Testis (tissue), 2 donors: ENCODE measurements at regions not wholly inside any gene's neighbourhood (a gene's known extent, or its start where the extent isn't known, plus 50 kb on each side); places are given as distances from the start of the nearest gene placed in this dataset.

Source experiments
- DNase-seq: peaks from one replicate; pipeline ENCODE4 v3.0.0-alpha.2; 2019
- H3K27ac ChIP-seq, 2 donors: fragments of 200-600 bp; sonication (generic); one replicate each; pipeline ENCODE4 v1.5.1; 2019
- H3K27me3 ChIP-seq: fragments of 200-600 bp; sonication (generic); one replicate; pipeline ENCODE4 v1.5.1; 2019
- H3K36me3 ChIP-seq: fragments of 200-600 bp; sonication (generic); one replicate; pipeline ENCODE4 v1.5.1; 2017; ENCODE audit warnings: low read depth; ENCODE audit errors: missing control alignments
- H3K4me1 ChIP-seq: fragments of 200-600 bp; sonication (generic); one replicate; pipeline ENCODE4 v1.5.1; 2019
- H3K4me3 ChIP-seq, 2 donors: fragments of 200-600 bp; sonication (generic); one replicate each; pipeline ENCODE4 v1.5.1; 2017 to 2019
- H3K9me3 ChIP-seq: fragments of 200-600 bp; sonication (generic); one replicate; pipeline ENCODE4 v1.5.1; 2017
- POLR2A ChIP-seq: fragments of 450-650 bp; IDR thresholded peaks from one replicate; pipeline ENCODE4 v1.6.1; 2017; ENCODE audit warnings: antibody characterized with exemption, mild to moderate bottlenecking, moderate library complexity
- WGBS, 2 donors: methylation state at CpG; one replicate each; pipeline ENCODE4 v1.1.5; 2018; 5-methylcytosine and 5-hydroxymethylcytosine counted together
- intact Hi-C: fragments of 100-400 bp; cut with DNase I; formaldehyde crosslinking; loops from one replicate; pipeline ENCODE4 v1.15.1; 2023; ENCODE audit warnings: low total_unique reads
- TF ChIP-seq, protein P1 (sequence below), 3 experiments: fragments of 450-650 bp in 2 of 3; fragments of 200-600 bp in 1 of 3; sonication (generic) in 1 of 3; IDR thresholded peaks; one replicate each; pipeline ENCODE4 v1.5.1; 2016 to 2019; ENCODE audit warnings: antibody characterized with exemption in 3 of 3, mild to moderate bottlenecking in 2 of 3, moderate library complexity in 1 of 3

- WGBS, 2 donors, result 95 to 97% methylated on average over 6 of the region's 6 CpGs
- intact Hi-C loops, result no loop called here
- H3K4me1 ChIP-seq, result no peaks in the 10 kb centered on the region
- H3K9me3 ChIP-seq, result no peaks in the 10 kb centered on the region
- no peaks in the 10 kb centered on the region for H3K27me3 ChIP-seq
- no peak for TF ChIP-seq POLR2A
- TF ChIP-seq, protein P1, sequence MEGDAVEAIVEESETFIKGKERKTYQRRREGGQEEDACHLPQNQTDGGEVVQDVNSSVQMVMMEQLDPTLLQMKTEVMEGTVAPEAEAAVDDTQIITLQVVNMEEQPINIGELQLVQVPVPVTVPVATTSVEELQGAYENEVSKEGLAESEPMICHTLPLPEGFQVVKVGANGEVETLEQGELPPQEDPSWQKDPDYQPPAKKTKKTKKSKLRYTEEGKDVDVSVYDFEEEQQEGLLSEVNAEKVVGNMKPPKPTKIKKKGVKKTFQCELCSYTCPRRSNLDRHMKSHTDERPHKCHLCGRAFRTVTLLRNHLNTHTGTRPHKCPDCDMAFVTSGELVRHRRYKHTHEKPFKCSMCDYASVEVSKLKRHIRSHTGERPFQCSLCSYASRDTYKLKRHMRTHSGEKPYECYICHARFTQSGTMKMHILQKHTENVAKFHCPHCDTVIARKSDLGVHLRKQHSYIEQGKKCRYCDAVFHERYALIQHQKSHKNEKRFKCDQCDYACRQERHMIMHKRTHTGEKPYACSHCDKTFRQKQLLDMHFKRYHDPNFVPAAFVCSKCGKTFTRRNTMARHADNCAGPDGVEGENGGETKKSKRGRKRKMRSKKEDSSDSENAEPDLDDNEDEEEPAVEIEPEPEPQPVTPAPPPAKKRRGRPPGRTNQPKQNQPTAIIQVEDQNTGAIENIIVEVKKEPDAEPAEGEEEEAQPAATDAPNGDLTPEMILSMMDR (IDR thresholded peaks at IDR 0.05), result no peak
- H3K27ac ChIP-seq, result no peak overlapping the region
- H3K4me3 ChIP-seq, result no peak overlapping the region
- H3K36me3 ChIP-seq, result no peaks in the 10 kb centered on the region
- DNase-seq, result no peak
Measured at GRCh38 chr1:30485072-30485471, 238.3 kb downstream of the MATN1 start.

DNA sequence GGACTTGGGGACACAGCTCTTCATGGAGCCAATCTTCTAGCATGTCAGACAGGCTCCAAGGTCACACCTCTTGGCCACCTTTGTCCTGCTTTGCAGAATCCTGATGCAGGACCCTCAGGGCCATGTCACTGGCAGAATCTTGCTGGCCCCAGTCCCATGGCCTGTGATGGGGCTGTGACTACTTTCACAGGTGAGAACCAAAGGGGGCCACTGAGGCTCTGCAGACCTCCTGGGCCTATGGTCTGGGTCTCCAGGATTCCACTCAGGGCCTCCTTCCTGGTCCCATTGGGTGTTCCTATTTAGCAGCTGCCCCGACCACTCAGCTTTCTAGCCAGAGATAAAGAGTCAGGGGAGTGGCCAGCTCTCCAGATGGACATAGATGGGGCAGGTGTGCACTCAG, 238.7 kb downstream of the MATN1 start:
- no peaks in the 10 kb centered on the region for H3K4me1 ChIP-seq
- H3K36me3 ChIP-seq, result no peaks in the 10 kb centered on the region
- TF ChIP-seq, protein P1 (IDR thresholded peaks at IDR 0.05), result no peak
- TF ChIP-seq POLR2A, result no peak
- no peak for DNase-seq
- no peak overlapping the region for H3K4me3 ChIP-seq
- no peak overlapping the region for H3K27ac ChIP-seq
- WGBS, 2 donors, result 100% methylated on average over 1 of the region's 1 CpG
- no peaks in the 10 kb centered on the region for H3K27me3 ChIP-seq
- intact Hi-C loops, result no loop called here
- H3K9me3 ChIP-seq, result no peaks in the 10 kb centered on the region

GRCh38 chr1:30479575-30479974, 243.8 kb downstream of the MATN1 start:
- no peak overlapping the region for H3K4me3 ChIP-seq
- no peaks in the 10 kb centered on the region for H3K4me1 ChIP-seq
- H3K9me3 ChIP-seq, result no peaks in the 10 kb centered on the region
- H3K36me3 ChIP-seq, result no peaks in the 10 kb centered on the region
- no peak for DNase-seq
- TF ChIP-seq POLR2A, result no peak
- TF ChIP-seq, protein P1 (IDR thresholded peaks at IDR 0.05), result no peak
- 89 to 91% methylated on average over 6 to 7 of the region's 7 CpGs for WGBS, 2 donors
- no peaks in the 10 kb centered on the region for H3K27me3 ChIP-seq
- intact Hi-C loops, result no loop called here
- no peak overlapping the region for H3K27ac ChIP-seq

DNA sequence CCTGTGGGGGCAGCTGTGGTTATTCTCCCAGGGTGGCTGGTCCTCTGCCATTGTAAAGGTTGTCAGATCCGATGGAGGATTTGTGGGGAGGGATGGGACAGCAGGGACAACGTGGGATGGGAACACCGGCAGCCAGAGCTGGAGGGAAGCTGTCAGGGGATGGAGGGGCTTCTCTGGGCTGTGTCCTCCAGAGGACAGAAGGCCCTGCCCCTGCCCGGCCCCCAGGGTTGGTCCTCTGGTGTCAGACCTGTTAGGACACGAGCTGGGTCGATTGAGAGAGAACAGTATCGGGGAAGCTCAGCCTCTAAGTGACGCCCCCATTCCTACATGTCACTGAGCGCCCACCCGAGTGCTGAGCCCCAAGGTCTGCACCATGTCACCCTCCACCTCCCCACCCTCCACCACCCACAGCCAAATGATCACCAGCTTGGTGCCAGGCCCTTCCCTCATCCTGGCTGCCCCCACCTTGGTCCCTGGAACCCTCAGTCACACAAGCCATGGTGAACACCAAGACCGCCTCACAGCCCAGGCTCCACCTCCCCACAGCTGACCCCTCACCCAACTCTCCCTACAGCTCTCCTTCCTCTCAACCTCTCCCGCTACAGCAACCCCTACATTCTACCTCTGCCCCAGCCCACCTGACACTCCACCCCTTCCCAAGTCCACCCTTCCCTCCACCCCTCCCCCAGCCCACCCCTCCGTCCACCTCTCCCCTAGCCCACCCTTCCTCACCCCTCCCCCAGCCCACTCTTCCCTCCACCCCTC, 244.4 kb downstream of the MATN1 start:
- Histone ChIP-seq H3K27ac (no peak overlapping the region), H3K4me1 (no peaks in the 10 kb centered on the region), H3K9me3 (no peaks in the 10 kb centered on the region), H3K27me3 (no peaks in the 10 kb centered on the region), H3K4me3 (no peak overlapping the region), H3K36me3 (no peaks in the 10 kb centered on the region)
- TF ChIP-seq, protein P1 (IDR thresholded peaks at IDR 0.05), result no peak
- no peak for TF ChIP-seq POLR2A
- intact Hi-C loops, result no loop called here
- no peak for DNase-seq
- WGBS, 2 donors, result 82 to 87% methylated on average over 8 to 12 of the region's 13 CpGs

GRCh38 chr1:30478283-30478682, 245.1 kb downstream of the MATN1 start:
- no peaks in the 10 kb centered on the region for H3K9me3 ChIP-seq
- TF ChIP-seq POLR2A, result no peak
- TF ChIP-seq, protein P1 (IDR thresholded peaks at IDR 0.05), result no peak
- 82 to 88% methylated on average over 6 of the region's 6 CpGs for WGBS, 2 donors
- H3K36me3 ChIP-seq, result no peaks in the 10 kb centered on the region
- DNase-seq, result no peak
- intact Hi-C loops, result no loop called here
- no peak overlapping the region for H3K27ac ChIP-seq
- H3K27me3 ChIP-seq, result no peaks in the 10 kb centered on the region
- no peaks in the 10 kb centered on the region for H3K4me1 ChIP-seq
- no peak overlapping the region for H3K4me3 ChIP-seq
